Activated T-cell treated with anti-CD3 and anti-CD28 coated beads, Interleukin-2, amount 50 U/mL, for 48 hours (primary cell): ENCODE measurements at regions not wholly inside any gene's neighbourhood (a gene's known extent, or its start where the extent isn't known, plus 50 kb on each side); places are given as distances from the start of the nearest gene placed in this dataset.
"Not testable (repeated sequence)": the region's sequence is repeated elsewhere in the genome, so short reads cannot be mapped to it uniquely, and the experiment has no call there.

Experiments used
- DNase-seq, 2 experiments: peaks; one replicate each; pipeline ENCODE4 v3.0.0-alpha.2; 2020

DNA sequence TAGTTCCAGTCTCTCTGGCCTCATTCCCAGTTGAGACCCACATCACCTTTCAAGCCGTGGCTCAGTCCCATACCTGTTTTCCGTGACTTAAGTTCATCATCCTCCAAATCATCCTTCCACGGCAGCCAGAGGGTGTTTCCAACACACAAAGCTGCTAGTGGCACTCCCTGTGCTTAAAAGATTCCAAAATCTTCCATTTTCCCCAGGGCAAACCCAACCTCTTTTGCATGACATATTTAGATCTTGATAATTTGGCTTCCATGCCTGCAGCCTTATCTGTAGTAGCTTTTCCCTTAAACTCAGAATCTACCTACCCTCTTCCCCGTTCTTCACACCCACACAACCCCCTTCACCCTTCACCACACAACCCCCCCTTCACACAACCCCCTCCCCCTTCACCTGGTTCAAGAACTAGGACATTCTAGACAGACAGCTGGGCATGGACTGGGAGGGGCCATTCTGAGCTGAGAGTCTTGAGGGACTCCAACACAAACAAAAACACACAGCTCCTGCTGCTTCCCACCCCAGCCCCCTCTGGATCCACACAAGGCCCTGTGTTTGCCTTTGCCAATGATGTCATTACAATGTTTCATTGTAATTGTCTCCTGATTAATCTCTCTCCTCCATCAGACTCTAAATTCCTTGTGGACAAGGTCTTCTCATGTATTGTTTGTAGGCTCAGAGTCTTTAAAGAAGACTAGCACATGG, 268.2 kb downstream of the SH3GL2 start:
- no peak for DNase-seq

DNA sequence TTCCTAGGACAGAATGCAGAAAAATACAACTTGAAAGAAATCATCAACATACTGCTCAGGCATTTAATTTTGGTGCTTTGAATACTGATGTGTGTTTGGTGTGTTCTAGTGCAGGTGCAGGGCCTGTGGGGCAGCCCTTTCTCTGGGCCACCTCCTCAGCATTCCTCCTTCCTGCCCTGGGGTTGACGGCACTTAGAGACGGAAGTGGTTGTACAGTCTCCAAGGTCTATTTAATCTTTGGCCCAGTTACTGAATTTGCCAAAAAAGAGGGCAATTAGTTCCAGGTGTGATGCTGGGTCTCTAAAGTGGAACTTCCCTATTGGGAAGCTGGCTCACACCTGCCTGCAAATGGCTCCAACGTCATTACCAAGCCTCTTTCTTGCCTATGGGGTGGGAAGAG, 269.0 kb downstream of the SH3GL2 start:
- DNase-seq: no peak

- DNase-seq: no peak
These were observed 273.2 kb downstream of the SH3GL2 start for GRCh38 chr9:17852108-17852507.

- DNase-seq: no peak
These were observed 275.6 kb downstream of the SH3GL2 start for GRCh38 chr9:17854487-17854886.

GRCh38 chr9:17856995-17857394, 278.1 kb downstream of the SH3GL2 start:
- DNase-seq: no peak

GRCh38 chr9:17859228-17859627, 280.4 kb downstream of the SH3GL2 start:
- no peak for DNase-seq

- no peak for DNase-seq
These were observed 281.1 kb downstream of the SH3GL2 start for GRCh38 chr9:17859987-17860386.

GRCh38 chr9:17862101-17862500, 283.2 kb downstream of the SH3GL2 start:
- DNase-seq: no peak

DNA sequence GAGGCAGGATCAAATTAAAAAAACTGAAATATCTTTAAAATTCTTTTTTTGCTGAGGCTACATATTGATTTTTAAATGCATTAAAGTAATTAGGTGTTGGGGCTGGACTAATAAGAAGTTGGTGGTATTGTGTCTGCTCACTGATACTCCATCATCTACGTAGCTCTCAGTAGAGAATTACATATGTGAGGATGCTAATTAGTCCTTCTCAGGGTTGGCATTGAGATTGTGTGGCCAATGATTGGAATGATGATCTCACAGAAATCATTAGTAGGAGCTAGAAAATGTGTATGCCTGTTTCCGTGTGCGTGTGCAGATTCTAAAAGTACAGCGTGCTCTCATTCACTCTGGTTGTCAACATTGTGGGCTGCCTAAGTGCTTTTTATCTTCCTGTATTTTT, 283.8 kb downstream of the SH3GL2 start:
- no peak for DNase-seq

- no peak for DNase-seq
These were observed 284.5 kb downstream of the SH3GL2 start for GRCh38 chr9:17863213-17863883.

- no peak for DNase-seq
These were observed 285.1 kb downstream of the SH3GL2 start for GRCh38 chr9:17863924-17864323.

DNA sequence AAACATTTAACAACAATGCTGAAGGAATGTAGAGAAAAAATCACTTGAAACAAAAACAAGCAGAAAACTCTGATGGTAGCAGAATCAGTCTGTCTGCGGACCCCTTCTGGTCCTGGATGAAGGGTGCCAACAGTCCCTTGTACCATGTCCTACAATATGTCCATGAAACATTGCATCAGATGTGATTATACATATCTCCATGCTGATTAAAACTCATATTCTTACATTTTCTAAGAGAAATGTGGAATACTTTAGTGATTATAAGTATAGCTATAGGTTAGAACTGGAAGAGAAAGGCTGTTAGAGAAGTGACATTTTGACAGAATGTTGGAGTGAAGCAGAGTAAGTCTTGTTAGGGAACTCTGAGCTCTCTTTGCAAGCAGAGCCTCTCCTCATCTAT, 286.1 kb downstream of the SH3GL2 start:
- DNase-seq: no peak

GRCh38 chr9:17865881-17866280, 287.0 kb downstream of the SH3GL2 start:
- no peak for DNase-seq

GRCh38 chr9:17870722-17871121, 291.9 kb downstream of the SH3GL2 start:
- no peak for DNase-seq

DNA sequence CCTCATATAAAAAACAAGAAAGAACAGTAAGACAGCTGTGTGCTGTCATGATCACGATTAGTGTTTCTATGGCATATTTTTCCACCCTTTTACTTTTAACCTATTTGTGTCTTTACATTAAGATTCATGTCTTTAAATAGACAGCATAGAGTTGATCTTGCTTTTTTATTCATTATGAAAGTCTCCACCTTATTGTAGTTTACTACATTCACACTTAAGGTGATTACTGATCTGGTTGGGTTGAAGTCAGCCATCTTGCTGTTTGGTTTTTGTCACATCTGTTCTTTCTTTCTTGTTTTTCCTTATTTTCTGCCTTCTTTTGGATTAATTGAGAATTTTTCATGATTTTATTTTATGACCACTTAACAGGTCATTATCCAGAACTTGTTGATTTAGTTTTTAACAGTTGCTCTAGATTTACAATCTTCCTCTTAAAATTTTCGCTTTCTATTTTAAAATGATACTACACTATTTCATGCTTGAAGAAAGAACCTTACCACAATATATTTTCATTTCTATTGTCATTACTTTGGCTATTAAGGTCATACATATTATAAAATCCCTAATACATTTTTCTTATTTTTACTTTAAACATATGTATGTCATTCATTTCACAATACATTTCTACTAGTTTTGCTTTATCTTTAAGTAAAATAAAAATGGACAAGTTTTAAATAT, 292.5 kb downstream of the SH3GL2 start:
- DNase-seq: no peak

DNA sequence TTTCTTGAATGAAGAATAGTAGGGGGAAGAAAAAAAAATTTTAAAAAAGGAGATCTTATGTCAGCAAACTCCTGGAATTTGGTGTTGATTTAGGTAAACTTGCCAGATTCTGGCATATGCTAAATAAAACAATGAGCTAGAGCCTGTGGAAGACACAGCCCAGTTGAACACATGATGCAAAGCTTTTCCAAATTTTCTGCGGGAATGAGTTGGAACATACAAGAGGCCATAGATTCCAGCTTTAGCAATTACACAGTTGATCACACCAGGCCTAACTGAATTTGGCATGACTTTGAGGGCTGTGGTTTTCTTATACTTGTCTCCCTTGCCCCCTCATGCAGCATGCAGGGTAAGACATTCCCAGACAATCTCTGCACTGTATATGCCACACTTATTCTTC, 297.0 kb downstream of the SH3GL2 start:
- DNase-seq: no peak

GRCh38 chr9:17876687-17877086, 297.8 kb downstream of the SH3GL2 start:
- DNase-seq: no peak

DNA sequence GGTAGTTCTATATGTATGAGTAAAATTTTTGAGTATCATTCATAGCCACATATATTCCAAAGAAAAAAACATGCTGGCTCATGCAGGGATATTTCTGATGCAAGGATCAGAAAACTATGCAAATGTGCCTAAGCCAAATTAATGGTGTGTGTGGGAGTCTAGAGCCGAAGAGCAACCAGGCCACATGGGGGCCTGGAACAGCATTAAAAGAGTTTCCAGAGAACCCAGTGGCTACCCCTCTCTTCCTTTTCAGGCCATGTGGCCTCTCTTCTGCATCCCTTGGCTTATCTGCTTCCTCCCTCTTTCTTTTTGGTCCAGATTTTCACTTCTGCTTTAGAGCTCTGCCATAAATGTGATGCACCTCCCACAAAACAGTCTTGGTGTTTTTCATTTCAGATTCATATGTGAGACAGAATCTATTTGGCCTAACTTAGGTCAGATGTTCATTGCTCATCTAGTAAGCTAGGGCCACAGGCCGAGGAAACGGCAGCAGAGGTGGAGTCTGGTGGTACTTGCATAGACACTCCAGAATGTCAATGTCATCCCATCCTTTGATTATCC, 300.0 kb downstream of the SH3GL2 start:
- no peak for DNase-seq

GRCh38 chr9:17881371-17881770, 302.5 kb downstream of the SH3GL2 start:
- DNase-seq: no peak

GRCh38 chr9:17882688-17883594, 304.1 kb downstream of the SH3GL2 start:
- no peak for DNase-seq

- no peak for DNase-seq
These were observed 309.2 kb downstream of the SH3GL2 start for GRCh38 chr9:17888066-17888465.

- DNase-seq: not testable (repeated sequence)
These were observed 310.1 kb downstream of the SH3GL2 start for GRCh38 chr9:17888964-17889363.
